ENCODE measurements at regions not wholly inside any gene's neighbourhood (a gene's known extent, or its start where the extent isn't known, plus 50 kb on each side); places are given as distances from the start of the nearest gene placed in this dataset.
A peak's percentile ranks its signal among the peaks of the same experiment; 100 is the strongest.

- H3K4me1 ChIP-seq = no peaks in the 10 kb centered on the region
- H3K4me2 ChIP-seq = no peak overlapping the region
- FAIRE-seq (no peak), ATAC-seq (no peak), DNase-seq (ENCODE audit: low read depth in 1 of 2, low spot score in 1 of 2) (no peak)
- WGBS (ENCODE audit: missing lambda C conversion rate) = 36% methylated on average over 3 of the region's 3 CpGs
- no peak overlapping the region for H3K27ac ChIP-seq
- ChIA-PET CTCF (no interaction called here), POLR2A (no interaction called here)
- H3K9me3 ChIP-seq = no peaks in the 10 kb centered on the region
- TF ChIP-seq EHMT2 (IDR thresholded peaks at IDR 0.05; ENCODE audit: low read depth) (no peak), ESRRA (IDR thresholded peaks at IDR 0.05; ENCODE audit: borderline replicate concordance, low read length) (no peak), SREBF2 (IDR thresholded peaks at IDR 0.05) (no peak), ZC3H11A (IDR thresholded peaks at IDR 0.05) (no peak), NFE2L2 (conservative IDR thresholded peaks at IDR 0.05; ENCODE audit: low read length) (no peak), FOSL2 (IDR thresholded peaks at IDR 0.05) (no peak), FOSL2 (CRISPR knock-in tag; IDR thresholded peaks at IDR 0.05) (no peak), FOSB (CRISPR knock-in tag; IDR thresholded peaks at IDR 0.05) (no peak), HES2 (IDR thresholded peaks at IDR 0.05) (no peak), ATOH8 (CRISPR knock-in tag; IDR thresholded peaks at IDR 0.05; ENCODE audit: low read depth) (no peak), BHLHE40 (IDR thresholded peaks at IDR 0.05; ENCODE audit: low read depth, low read length) (no peak), ZNF302 (CRISPR knock-in tag; IDR thresholded peaks at IDR 0.05) (no peak), MAX (IDR thresholded peaks at IDR 0.05) (no peak), KDM1A (IDR thresholded peaks at IDR 0.05; ENCODE audit: low read depth) (no peak)
- TF ChIP-seq, protein P1, sequence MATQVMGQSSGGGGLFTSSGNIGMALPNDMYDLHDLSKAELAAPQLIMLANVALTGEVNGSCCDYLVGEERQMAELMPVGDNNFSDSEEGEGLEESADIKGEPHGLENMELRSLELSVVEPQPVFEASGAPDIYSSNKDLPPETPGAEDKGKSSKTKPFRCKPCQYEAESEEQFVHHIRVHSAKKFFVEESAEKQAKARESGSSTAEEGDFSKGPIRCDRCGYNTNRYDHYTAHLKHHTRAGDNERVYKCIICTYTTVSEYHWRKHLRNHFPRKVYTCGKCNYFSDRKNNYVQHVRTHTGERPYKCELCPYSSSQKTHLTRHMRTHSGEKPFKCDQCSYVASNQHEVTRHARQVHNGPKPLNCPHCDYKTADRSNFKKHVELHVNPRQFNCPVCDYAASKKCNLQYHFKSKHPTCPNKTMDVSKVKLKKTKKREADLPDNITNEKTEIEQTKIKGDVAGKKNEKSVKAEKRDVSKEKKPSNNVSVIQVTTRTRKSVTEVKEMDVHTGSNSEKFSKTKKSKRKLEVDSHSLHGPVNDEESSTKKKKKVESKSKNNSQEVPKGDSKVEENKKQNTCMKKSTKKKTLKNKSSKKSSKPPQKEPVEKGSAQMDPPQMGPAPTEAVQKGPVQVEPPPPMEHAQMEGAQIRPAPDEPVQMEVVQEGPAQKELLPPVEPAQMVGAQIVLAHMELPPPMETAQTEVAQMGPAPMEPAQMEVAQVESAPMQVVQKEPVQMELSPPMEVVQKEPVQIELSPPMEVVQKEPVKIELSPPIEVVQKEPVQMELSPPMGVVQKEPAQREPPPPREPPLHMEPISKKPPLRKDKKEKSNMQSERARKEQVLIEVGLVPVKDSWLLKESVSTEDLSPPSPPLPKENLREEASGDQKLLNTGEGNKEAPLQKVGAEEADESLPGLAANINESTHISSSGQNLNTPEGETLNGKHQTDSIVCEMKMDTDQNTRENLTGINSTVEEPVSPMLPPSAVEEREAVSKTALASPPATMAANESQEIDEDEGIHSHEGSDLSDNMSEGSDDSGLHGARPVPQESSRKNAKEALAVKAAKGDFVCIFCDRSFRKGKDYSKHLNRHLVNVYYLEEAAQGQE (IDR thresholded peaks at IDR 0.05) = no peak
- TF ChIP-seq, protein P2, sequence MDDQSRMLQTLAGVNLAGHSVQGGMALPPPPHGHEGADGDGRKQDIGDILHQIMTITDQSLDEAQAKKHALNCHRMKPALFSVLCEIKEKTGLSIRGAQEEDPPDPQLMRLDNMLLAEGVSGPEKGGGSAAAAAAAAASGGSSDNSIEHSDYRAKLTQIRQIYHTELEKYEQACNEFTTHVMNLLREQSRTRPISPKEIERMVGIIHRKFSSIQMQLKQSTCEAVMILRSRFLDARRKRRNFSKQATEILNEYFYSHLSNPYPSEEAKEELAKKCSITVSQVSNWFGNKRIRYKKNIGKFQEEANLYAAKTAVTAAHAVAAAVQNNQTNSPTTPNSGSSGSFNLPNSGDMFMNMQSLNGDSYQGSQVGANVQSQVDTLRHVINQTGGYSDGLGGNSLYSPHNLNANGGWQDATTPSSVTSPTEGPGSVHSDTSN (IDR thresholded peaks at IDR 0.05) = no peak
- H3K4me3 ChIP-seq = no peak overlapping the region
These were observed 539.1 kb upstream of the MAGEB18 start for GRCh38 chrX:25599061-25599460.

GRCh38 chrX:25600776-25601175, 537.4 kb upstream of the MAGEB18 start:
- ATAC-seq = no peak
- FAIRE-seq = peak; percentile 79
- Histone ChIP-seq H3K4me3 (no peak overlapping the region), H3K27ac (no peak overlapping the region), H3K4me2 (no peak overlapping the region), H3K9me3 (no peaks in the 10 kb centered on the region), H3K4me1 (no peaks in the 10 kb centered on the region)
- WGBS (ENCODE audit: missing lambda C conversion rate) = 0% methylated on average over 1 of the region's 1 CpG
- POLR2A ChIA-PET = no interaction called here
- no peak for DNase-seq (ENCODE audit: low read depth in 1 of 2, low spot score in 1 of 2)
- CTCF ChIA-PET = no interaction called here
- TF ChIP-seq KDM1A (IDR thresholded peaks at IDR 0.05; ENCODE audit: low read depth) (no peak), CEBPB (IDR thresholded peaks at IDR 0.05) (no peak), EP300 (IDR thresholded peaks at IDR 0.05) (no peak), KDM5A (IDR thresholded peaks at IDR 0.05) (no peak), CTCF (IDR thresholded peaks at IDR 0.05) (no peak), EHMT2 (IDR thresholded peaks at IDR 0.05; ENCODE audit: low read depth) (no peak), CHD4 (IDR thresholded peaks at IDR 0.05; ENCODE audit: borderline replicate concordance) (no peak), POLR2A (IDR thresholded peaks at IDR 0.05; ENCODE audit: low read length) (no peak), HOXA7 (CRISPR knock-in tag; IDR thresholded peaks at IDR 0.05) (no peak), MAX (IDR thresholded peaks at IDR 0.05) (no peak), BHLHE40 (IDR thresholded peaks at IDR 0.05; ENCODE audit: low read depth, low read length) (no peak), ESRRA (IDR thresholded peaks at IDR 0.05; ENCODE audit: borderline replicate concordance, low read length) (no peak), FOSL2 (IDR thresholded peaks at IDR 0.05) (no peak), FOSL2 (CRISPR knock-in tag; IDR thresholded peaks at IDR 0.05) (no peak), NPAS2 (CRISPR knock-in tag; IDR thresholded peaks at IDR 0.05; ENCODE audit: borderline replicate concordance) (no peak), USF2 (IDR thresholded peaks at IDR 0.05) (no peak)
- TF ChIP-seq, protein P1 (IDR thresholded peaks at IDR 0.05) = no peak
